Kidney epithelial cell (primary cell): ENCODE measurements at regions not wholly inside any gene's neighbourhood (a gene's known extent, or its start where the extent isn't known, plus 50 kb on each side); places are given as distances from the start of the nearest gene placed in this dataset.

Experiments
- DNase-seq: peaks from one replicate; pipeline ENCODE4 v3.0.0-alpha.2; 2010; ENCODE audit warnings: low read depth
- H3K27me3 ChIP-seq: 2 replicates; pipeline ENCODE4 v1.6.0; 2011; ENCODE audit warnings: low read length; ENCODE audit not compliant: control insufficient read depth, insufficient read depth
- H3K36me3 ChIP-seq: 2 replicates; pipeline ENCODE4 v1.5.1; 2011; ENCODE audit warnings: low read length; ENCODE audit not compliant: control insufficient read depth, insufficient read depth
- H3K4me3 ChIP-seq: 2 replicates; pipeline ENCODE4 v1.5.1; 2011; ENCODE audit warnings: low read depth, mild to moderate bottlenecking, control low read depth, low read length
- CTCF ChIP-seq: IDR thresholded peaks from 2 replicates; pipeline ENCODE4 v1.5.1; 2011; ENCODE audit warnings: mild to moderate bottlenecking, moderate library complexity, low read length, control low read depth, inconsistent platforms; ENCODE audit not compliant: insufficient read depth, poor library complexity, severe bottlenecking

- DNase-seq, result no peak
- no peaks in the 10 kb centered on the region for H3K27me3 ChIP-seq
- no peak overlapping the region for H3K4me3 ChIP-seq
- no peaks in the 10 kb centered on the region for H3K36me3 ChIP-seq
- TF ChIP-seq CTCF, result no peak
These were observed 872.9 kb upstream of the PCDH10 start for GRCh38 chr4:132276185-132276584.

GRCh38 chr4:132276989-132277388 lies 872.1 kb upstream of the PCDH10 start:
- Histone ChIP-seq H3K27me3 (no peaks in the 10 kb centered on the region), H3K36me3 (no peaks in the 10 kb centered on the region), H3K4me3 (no peak overlapping the region)
- no peak for TF ChIP-seq CTCF
- DNase-seq, result no peak

- no peaks in the 10 kb centered on the region for H3K27me3 ChIP-seq
- DNase-seq, result no peak
- H3K4me3 ChIP-seq, result no peak overlapping the region
- no peaks in the 10 kb centered on the region for H3K36me3 ChIP-seq
- TF ChIP-seq CTCF, result no peak
These were observed 867.4 kb upstream of the PCDH10 start for GRCh38 chr4:132281733-132282132.

- no peaks in the 10 kb centered on the region for H3K27me3 ChIP-seq
- H3K4me3 ChIP-seq, result no peak overlapping the region
- H3K36me3 ChIP-seq, result no peaks in the 10 kb centered on the region
- TF ChIP-seq CTCF, result no peak
- no peak for DNase-seq
These were observed 864.1 kb upstream of the PCDH10 start for GRCh38 chr4:132284910-132285426.

GRCh38 chr4:132297346-132297745 lies 851.7 kb upstream of the PCDH10 start:
- Histone ChIP-seq H3K27me3 (no peaks in the 10 kb centered on the region), H3K4me3 (no peak overlapping the region), H3K36me3 (no peaks in the 10 kb centered on the region)
- TF ChIP-seq CTCF, result no peak
- DNase-seq, result no peak

- H3K4me3 ChIP-seq, result no peak overlapping the region
- H3K36me3 ChIP-seq, result no peaks in the 10 kb centered on the region
- no peak for DNase-seq
- no peaks in the 10 kb centered on the region for H3K27me3 ChIP-seq
- no peak for TF ChIP-seq CTCF
These were observed 849.3 kb upstream of the PCDH10 start for GRCh38 chr4:132299841-132300240.
